ENCODE measurements at regions not wholly inside any gene's neighbourhood (a gene's known extent, or its start where the extent isn't known, plus 50 kb on each side); places are given as distances from the start of the nearest gene placed in this dataset.

DNA sequence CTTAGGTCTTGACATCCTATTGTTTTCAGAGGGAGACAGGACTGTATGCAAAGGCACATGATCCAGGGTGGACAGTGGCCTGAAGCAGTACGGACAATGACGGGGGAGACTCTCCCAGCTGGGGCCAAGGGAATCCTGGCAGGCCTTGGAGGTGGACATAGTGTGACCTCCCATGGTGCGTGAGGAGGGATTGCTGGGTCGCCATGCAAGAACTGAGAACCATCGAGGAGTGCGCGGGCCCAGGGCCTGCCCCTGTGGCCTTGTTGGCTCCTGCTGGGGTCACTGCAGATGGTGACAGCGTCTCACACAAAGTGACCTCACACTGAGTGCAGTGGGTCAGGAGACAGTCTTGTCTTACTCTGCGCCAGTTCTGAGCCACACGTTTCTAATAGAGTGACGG, 192.4 kb downstream of the GADD45G start:
- DNase-seq: no peak

DNA sequence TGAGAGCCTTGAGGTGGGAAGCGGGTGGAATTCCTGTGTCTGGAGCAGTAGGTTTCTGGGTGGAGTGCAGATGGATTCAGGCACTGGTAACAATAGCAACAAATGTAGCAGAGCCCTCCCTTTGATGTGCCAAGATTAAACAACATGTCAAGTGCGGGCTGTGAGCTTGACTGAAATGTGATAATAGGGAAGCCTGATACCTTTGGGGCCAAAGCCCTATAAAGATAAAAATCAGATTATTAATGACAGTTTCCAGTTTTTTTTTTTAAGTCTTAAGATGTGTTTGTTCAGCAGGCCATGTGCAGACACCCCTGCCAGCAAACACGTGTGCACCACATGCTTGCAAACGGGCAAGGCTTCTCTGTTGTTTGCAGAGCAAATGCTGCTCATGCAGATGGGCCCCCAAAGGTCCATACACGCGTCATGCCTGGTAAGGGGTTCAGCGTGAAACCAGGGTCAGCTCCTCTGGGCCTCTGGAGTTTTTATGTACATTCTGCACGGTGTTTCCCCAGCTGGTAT, 193.2 kb downstream of the GADD45G start:
- no peak for DNase-seq

DNA sequence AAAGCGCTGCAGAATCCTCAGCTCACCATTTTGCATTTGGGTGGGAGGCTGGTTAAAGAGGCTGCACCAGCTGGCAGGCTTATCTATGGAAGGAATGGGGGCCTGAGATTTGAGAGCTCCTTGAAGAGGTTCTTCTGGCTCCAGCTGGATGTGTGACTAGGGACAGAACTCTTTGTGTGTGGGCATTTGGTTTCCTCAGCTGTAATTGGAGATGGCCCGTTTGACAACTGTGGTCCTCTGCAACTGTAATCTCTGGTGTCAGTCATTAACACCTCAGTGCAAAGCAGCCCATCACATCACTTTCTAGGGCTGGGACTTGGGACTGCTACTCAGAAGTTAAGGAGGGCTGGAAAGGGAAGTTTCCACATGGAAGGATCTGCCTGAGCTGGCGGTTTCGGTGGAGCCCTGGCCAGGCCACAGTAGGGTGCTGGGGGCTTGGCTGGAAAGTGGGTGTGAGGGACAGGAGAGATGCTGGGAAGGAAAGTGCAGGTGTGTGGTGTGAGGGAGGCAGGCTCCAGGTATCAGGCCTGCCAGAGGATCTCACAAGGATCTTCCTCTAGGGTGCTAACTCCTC, 193.8 kb downstream of the GADD45G start:
- no peak for DNase-seq

DNA sequence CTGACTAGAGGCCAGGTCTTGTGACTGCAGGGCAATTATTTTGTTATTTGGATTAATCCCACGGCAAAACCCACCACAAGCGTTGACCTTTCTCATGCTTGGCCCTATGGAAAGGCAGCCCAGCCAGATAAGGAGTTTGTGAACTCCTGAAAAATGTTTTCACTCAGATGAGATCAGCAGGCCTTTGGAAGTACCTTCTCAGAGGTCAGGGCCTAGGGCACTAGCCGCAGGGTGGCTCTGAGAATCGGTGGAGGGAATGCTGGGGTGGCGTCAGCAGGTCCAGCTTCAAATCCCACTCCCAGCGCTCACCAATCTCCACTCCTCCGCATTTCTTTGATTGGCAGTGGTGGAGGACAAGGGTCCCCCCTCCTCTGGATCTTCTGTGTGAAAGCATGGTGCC, 194.4 kb downstream of the GADD45G start:
- no peak for DNase-seq

DNA sequence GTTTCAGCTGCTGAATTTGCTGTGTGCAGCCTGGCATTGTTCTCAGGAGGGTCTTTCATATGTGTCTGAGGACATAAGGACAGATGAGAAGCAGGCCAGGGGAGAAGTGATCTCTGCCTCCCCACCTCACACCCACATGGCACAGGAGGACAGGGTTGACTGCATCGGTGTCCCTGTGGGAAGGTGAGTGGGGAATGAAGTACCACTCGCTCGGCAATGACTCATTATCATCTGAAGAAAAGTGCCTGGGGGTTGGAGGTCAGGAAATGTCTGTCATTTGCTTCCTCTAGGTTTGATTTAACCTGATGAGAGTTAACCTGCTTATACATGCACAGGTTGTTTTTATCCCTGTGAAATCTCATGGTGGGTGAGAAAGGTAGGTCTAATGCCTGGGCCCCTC, 195.0 kb downstream of the GADD45G start:
- no peak for DNase-seq

DNA sequence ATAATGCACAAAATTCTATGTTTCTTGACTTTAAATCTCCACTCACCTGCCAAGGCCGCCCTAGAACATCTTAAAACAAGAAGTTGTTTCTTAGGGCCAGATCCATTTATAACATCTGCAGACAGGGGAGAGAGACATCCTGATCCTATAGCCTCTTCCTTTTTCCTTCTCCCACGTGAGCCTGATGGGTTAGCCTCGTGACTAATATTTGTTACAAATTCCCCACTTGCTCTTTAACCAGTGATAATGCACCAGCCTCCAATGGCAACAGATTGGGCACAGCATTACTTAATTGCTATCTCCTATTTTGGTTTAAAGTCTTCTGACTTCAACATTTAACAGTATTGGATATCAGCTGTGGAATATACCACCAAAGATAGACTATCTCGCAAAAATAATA, 196.5 kb downstream of the GADD45G start:
- no peak for DNase-seq

DNA sequence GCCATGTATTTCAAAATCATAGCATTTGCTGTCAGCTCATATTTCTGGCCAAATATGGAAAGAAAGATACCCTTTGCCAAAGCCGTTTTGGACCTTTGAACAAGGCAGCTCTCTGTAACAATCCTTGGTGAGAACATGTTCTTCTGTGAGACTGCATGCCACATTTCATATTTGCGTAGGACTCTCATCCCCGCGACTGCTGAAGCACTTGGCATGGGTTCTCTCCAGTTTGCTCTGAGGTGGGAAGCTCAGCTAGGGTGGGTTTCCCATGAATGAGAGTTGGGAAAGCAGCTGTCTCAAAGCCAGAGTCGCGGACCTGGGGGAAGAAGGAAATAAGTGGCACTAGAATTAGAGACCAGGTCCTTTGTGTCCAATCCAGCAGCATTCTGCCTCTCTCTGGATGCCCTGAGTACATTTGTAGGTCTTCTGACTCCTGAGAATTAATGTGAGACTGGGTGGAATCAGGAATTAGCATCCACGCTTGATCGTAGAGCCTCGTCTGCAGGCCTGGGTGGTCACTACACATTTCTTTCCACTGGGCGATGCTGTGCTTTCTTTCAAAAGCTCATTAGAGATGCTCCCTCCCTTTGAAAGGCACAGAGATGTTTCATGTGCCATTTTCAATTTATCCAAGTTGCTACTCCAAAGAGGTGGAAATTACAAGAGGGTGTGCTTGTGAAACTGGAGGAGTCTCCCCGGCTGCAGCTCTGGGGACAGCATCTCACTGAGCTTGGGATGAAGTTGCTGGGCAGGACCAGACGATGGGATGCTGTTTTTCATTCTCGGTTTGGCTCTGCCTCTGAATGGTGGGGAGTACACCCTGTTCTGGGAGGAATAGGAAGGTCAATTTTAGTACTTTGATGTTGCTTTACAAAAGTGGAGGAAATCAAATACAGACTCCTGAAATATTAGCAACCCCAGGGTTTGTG, 197.2 kb downstream of the GADD45G start:
- DNase-seq: no peak

DNA sequence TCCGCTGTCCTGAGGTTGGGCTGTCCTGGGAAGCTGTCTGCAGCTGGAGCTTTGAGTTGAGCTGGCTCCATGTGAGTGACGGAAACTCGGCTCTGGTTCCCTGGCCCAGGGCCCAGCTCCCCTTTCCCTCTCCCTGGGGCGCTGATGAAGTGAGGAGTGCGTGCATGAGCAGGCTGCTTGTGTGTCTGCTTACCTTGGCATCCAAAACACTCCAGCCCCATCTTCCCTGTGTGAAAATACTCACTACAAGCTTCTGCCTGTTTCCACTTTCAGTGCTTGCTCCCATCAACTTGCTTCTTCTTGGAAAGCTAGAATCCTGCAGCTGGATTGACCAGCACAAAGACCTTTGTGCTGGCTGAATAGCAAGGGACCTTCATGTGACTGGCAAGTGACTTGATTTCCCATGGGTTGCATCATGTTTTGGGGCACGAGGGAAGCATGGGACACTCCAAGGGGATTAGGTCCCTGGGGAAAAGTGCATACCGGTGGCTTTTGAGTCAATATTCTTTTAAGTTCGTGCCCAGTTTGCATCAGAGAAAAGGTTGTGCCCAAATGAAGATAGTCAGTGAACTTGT, 198.1 kb downstream of the GADD45G start:
- DNase-seq: no peak

DNA sequence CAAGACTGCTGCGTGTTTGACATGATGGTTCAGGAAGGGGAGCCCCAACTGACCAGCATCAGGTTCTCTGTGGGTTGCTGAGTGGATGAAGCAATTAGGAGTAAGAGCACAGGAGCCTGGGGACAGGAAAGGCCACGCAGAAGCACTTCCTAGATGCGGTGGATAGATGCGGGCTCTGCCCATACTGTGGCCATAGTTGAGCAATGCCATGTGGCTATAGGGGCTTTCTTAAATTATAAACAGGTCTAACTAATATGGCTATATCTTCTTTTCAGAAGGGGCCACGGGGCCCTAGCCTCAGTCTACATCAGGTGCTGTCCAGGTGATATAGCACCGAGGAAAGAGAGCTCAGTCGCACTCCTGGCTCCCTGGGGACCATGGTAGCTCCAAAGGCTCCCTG, 198.6 kb downstream of the GADD45G start:
- no peak for DNase-seq

DNA sequence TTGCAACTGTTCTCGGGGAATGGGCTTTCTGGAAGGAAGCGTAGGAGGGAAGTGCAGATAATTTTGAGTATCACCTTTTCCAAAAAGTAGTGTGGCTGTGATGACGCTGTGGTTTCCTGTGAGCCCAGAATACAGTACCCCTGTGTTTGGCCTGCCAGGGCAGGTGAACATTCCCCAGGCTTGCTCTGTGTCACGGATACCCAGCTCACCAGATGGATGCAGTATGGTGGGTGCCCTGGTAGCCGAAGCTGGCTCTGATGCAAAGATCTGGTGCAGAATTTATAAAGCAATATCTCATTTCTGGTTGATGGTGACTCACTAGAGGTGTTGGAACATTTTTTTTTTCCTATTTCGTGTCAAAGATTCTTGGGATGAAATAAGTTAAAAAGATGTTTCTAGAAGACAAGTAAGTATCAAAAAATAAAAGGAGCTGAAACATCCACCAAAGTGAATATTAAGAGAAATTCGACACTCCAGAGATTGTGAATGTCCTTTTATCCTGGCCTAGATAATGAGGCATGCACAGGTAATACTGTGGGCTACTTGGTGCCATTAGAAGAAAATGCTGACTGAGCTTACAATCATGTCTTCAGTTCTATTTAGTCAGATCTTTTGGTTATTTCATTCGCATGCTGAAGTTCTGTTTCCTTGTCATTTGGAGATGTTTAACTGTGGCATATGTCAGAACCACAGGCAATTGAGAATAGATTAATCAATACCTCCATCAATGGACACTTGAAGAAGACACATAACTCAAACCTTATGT, 200.1 kb downstream of the GADD45G start:
- no peak for DNase-seq

DNA sequence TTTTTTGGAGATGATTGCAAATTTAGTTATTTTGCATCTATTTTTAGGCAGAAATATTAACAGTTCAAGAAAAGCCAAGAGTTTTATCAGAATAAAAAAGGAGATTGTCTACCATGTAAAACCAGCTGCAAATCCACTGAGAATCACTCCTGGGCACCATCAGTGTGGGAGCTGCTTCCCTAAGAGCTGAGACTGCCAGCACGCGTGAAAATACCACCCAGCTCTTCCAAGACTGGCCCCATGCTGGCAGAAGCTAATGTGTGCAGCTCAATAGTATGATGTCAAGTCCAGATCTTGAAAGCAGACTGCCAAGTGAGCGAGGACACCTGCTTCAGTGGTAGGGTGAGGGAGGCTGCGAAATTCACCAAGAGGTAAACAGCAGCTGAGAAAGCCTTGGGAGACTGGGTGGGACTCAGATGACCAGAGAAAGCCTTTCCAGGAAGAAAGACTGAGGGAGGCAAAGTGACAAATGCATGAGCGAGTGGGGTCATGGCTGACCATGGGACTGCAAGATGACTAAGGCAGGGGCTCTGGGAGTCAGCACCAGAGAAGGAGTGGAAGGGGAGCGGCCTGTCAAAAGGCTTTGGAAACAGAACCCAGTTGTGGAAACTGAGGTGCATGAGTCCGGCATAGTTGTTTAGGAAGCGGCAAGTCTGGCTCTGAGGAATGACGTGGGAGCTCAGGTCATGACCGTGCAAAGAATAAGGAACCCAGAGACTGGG, 200.9 kb downstream of the GADD45G start:
- no peak for DNase-seq

DNA sequence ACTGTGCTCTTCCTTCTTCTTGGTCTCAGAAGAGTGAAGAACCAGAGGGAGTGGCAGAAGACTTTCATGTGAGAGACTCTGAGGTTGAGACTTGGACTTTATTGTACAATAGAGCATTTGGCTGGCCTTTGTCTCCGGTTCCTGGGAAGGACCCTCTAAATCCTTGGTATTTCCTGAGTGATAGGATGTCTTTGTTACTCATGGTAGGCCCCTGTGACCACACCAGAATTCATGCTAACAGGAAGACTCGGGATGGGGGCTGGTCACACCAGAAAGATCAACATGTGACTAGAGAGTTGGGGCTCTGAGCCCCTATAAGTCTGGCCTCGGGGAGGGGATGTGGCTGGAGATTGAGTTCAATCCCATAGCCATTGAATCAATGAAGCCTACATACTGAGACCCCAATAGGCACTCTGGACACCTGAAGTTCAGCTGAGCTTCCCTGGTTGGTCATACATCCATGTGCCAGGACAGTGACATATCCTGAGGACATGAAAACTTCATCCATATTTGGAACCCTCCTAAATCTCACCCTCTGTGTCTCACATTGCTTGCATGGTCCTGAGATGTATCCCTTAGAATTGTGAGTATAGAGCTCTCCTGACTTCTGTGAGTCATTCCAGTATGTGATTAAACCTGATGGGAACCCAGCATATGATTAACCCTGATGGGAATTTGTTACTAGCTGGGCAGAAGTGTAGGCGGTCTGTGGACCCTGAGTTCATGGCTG, 201.7 kb downstream of the GADD45G start:
- DNase-seq: no peak

DNA sequence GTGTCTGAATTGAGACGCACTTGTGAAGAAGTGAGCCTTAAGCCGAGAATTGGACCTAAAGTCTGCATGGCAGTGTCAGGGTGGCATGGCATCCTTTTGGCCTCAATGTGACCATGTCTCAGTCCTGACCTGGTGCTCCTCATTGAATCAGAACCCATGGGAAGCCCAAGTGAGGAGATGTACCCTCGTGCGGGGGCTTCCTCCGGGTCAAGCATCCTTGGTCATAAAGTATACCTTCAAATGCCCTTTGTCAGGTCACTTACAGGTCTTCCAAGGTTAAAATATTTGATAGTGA, 202.2 kb downstream of the GADD45G start:
- DNase-seq: no peak

DNA sequence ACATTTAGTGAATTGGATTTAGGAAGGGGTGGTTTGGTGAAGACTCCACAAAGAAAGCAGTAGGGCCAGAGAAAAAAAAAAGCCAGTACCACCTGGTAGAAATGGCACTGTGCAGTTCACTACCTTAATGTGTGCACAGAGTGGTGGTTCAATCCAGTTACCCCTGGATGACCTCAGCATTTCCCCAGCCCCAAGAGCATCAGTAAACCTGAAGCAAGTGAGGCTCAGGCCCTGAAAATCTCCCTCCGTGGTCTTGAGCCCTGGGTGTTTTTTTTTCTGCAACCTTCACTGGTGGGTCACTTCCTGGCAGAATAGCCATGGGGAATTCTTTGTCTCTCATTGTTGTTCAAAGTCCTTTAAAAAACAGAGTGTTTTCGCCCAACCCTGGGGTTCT, 202.9 kb downstream of the GADD45G start:
- no peak for DNase-seq

DNA sequence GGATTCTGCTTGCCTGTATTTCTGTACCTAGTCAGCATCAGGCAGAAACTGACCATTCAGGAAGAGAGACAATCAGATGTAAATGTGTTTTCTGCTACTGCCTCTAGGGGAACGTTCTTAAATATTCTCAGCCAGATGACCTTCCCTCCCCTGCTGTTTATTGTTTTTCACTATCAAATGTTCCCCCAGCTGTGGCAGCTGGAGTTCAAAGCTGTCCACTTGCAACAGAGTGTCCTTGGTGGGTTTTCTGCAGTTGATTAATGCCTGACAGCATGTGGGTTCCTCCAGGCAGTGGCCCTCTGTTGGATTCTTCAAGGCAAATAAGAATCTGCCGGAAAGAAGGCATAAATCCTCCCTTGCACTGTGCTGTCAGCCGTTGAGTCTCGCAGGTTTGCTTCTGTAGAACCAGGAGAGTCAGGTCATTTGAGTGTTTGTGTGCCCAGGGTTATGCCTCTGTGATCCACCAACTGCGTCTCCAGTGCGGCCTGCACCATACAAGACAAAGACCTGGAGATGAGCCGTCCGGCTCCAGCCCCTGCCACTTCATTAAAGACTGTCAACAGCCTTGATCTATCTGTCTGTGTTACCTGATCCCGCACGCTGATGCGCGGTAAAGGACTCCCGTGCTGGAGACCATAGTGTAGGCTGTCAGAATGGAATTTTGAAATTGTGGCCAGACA, 203.4 kb downstream of the GADD45G start:
- DNase-seq: no peak

DNA sequence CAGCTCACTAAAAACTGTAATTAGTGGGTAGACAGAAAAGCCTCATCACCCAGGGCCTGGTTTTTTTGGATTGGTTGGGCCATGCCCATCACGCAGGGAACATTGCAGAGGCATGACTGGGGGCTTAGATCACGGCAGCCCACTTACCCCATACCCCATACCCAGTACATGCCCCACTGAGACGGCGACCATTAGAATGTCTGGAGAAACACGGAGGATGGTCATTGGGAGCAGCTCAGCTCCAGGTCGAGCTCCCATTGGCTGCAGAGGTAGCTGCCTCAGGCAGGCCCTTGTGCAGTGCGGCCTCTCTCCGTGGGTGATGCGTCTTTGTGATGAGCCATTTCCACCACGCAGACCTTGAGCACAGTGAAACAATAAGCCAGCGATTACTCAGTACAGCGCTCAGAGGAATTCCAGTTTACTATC, 204.0 kb downstream of the GADD45G start:
- DNase-seq: no peak

DNA sequence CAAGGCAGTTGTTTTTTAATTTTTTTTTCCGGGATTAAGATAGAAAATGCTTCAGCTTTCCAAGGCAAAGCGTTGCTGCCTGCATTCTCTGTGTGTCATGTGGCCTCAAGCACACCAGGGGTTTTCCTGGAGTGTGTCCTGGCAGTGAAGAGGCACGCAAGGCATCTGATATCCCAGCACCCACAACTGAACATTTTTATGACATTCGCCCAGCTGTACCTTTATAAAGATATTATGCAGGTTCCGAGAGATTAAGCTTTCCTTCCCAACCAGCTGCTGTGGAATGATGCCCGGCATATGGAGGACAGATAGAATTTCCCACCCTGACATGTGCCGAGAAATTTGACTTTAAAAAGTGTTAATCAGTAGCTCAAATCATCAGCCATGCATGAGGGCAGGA, 205.6 kb downstream of the GADD45G start:
- no peak for DNase-seq

DNA sequence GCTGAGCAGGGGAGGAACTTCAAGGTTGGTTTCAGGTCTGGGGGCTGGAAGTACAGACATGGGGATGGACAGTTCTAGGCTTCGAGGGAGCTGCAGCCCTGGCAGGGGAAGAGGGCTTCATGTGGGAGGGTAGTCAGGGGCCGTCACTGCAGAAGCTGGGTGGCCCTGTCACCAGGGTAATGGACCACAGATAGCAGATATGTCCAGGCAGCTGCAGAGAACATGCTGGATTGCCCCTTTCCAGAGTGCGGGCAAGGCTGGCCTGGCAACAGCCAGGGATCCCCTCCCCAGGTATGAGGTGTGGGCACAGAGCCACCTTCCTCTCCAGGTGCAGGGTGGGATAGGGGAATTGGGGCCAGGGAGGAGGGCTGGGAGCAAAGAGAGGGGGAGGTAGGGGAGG, 206.5 kb downstream of the GADD45G start:
- DNase-seq: no peak

DNA sequence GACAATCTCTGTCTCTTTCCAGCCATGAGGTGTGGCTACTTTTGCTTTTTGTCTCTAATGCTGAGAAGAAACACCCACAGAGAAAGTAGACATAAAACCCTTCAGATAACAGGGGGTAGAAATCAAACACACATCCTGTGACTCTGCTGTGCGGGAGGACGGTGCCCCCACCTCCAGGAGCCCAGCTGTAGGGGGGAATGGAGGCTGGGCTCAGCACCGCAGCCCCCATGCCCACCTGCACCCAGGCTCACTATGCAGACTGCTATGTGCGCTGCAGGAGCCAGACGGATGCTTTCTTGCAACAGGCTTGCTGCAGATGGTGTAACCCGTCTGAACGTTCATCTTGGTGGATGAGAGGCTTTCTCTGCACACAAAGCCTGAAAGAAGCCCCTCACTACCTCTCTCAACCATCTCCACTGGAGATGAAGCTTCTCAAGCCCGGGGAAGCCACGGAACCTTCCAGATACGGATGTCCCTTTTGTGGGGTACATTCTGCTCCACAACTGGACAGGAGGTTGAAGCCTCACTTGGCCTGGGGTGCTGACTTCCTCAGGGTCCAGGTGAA, 207.2 kb downstream of the GADD45G start:
- no peak for DNase-seq

DNA sequence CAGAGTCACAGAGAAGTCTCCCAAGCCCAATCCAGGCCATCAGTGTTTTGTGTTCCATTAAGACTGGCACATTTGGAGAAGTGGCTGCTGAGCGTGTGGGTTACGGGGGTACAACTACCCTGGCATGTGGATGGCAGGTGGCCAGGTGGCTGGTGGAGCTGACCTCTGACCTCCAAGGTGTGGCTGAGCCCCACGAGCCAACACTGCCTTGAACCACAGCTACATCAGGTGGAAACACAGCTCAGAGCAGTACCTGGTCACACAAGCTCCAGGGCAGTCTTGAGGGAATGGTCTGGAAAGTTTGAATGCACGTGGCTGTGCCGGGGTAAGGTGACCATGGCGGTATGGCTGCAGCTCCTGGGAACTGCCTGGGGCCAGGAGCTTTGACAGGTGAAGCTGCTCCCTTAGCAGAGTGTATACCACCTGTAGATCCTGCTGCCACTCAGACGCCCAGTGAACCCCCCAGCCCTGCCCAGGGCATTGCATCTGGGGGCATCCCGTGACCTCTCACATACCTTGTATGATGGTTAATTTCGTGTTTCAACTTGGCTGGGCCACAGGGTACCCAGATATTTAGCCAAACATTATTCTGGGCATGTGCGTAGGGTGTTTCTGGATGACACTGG, 207.9 kb downstream of the GADD45G start:
- DNase-seq: no peak

DNA sequence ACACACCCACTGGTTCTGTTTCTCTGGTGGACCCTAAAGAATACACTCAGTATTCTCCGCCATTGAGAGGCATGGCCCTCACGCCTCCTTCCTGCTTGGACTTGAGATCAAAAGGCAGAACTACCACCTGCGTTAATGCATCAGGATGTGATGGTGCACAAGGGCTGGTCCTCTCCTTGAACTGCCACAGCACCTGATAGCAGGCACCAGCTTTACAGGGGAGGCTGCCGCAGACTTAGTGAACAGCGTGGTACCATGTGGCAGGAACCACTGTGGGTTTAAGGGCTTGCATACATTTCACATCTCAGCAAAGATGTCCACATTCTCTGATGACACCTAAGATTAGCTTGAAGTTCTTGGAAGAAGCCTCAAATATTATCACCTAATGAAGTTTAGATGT, 208.7 kb downstream of the GADD45G start:
- DNase-seq: no peak

Measured in CD4-positive, alpha-beta T cell treated with Interleukin-15 for 1 hour (primary cell).